Activated CD8-positive, alpha-beta memory T cell treated with anti-CD3 and anti-CD28 coated beads for 36 hours (primary cell): ENCODE measurements at regions not wholly inside any gene's neighbourhood (a gene's known extent, or its start where the extent isn't known, plus 50 kb on each side); places are given as distances from the start of the nearest gene placed in this dataset.

Source experiments
- CTCF ChIA-PET: fragments of 350-600 bp; sonication (Branson Sonifier 250); formaldehyde crosslinking; loops from one replicate; lab custom pipeline; 2021; ENCODE audit warnings: antibody characterized with exemption; lab: Charles Lee
- POLR2A ChIA-PET: fragments of 350-600 bp; sonication (Branson Sonifier 250); formaldehyde crosslinking; loops from one replicate; lab custom pipeline; 2021; ENCODE audit warnings: antibody characterized with exemption; lab: Charles Lee

DNA sequence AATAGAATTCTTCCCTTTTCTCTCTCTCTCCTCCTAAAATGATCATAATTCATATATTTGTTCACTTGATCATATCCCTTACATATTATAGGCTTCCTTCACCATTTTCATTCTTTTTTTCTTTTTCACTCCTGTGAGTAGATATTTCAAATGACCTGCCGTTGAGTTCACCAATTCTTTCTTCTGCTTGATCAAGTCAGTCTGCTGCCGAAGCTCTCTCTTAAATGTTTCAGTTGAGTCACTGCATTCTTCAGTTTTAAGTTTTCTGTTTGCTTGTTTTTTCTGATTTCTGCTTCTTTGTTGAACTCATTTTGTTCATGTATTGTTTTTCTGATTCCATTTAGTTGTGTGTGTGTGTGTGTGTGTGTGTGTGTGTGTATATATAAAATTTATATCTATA lies 354.3 kb downstream of the GPAT3 start:
- POLR2A ChIA-PET, result no interaction called here
- CTCF ChIA-PET, result interaction anchor here (1.2 kb wide), 1 partner anchor 20 kb away, joined by 3 read pairs; no protein-coding TSS in a partner anchor

DNA sequence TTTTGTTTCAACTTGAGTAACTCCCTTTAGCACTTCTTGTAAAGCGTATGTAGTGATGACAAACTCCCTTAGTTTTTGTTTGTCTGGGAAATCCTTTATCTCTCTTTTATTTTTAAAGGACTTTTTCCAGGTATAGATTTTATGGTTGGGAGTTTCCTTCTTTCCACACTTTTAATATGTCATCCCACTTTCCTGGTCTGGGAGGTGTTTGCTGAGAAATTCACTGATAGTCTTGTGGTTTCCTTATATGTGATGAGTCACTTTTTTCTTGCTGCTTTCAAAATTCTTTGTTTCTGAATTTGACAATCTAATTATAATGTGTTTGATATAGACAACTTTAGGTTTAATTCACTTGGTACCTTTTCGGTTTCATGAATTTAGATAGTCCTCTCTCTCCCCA lies 353.9 kb downstream of the GPAT3 start:
- POLR2A ChIA-PET, result no interaction called here
- CTCF ChIA-PET, result no interaction called here

DNA sequence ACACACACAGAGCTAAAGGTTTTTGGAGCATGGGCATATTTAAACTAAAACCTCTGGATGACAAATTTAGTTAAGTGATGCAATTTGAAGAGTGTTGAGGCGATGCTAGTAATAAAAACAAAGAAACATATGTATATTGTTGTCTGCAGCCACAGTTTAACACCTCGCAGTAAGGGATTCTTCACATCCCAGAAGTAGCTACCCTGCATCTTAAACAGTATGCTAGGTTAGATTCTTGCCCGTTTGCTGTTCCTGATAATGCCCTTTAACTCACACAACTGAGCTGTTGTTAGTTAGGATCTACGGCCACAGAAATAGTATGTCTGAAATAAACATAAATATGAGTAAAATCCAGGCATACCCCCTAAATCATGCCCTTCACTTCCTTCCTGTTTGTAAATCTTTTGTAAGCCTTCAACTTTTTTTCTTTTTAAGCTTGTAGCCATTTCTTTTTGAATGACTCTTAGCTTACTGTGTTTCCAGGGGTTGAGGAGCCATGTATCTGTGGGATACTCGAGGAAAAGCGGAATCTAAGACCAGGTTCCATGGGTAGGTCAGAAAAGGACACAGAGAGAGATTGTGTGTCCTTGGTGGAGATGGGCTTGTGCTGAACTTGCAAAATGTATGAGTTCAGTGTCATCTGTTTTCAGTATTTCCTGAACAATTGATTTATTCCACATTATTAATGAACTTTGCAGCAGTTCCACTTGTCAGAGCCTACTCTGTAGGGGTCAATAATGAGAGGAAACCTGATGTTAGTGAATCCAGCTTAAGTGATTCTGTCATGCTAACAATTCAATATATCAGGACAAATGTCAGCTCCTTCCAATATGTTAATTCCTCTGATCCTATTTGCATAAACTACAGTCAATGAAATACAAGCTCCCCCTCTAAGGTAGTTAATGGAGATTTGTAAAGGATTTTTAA lies 349.6 kb downstream of the GPAT3 start:
- CTCF ChIA-PET, result no interaction called here
- POLR2A ChIA-PET, result no interaction called here

DNA sequence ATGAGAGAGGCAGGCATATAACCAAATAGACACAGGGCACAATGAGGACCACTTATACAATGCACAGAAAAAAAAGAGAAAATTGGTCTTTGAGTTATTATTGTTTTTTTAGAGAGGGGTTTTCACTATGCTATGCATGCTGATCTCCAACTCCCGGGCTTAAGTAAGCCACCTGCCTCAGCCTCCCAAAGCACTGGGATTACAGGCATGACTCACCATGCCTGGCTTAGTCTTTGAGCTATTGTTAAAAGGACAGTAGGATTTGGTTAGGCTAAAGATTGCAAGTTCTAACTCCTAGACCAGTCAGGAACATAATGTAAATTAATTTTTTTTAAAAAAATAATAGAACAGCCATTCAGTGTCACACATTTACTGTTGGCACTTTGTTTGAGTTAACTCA lies 340.1 kb downstream of the GPAT3 start:
- ChIA-PET POLR2A (no interaction called here), CTCF (no interaction called here)

DNA sequence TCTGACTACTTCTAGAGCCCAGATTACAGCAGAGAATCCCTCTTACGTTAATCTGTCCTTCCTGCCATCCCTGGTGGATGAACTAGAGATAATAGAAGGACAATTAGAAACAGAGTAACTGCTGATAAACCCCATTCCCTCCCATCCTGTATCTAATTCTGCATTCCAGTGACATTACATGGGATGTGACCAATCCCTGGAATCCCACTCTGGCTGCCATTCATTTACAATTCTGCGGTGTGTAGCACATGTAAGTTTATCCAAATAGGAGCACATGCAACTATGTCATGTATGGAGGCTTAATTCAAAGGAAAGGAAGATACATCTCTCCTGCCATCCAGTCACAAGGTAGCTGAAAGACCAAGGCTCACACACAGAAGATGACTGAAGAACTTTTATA lies 339.5 kb downstream of the GPAT3 start:
- POLR2A ChIA-PET, result no interaction called here
- CTCF ChIA-PET, result no interaction called here

DNA sequence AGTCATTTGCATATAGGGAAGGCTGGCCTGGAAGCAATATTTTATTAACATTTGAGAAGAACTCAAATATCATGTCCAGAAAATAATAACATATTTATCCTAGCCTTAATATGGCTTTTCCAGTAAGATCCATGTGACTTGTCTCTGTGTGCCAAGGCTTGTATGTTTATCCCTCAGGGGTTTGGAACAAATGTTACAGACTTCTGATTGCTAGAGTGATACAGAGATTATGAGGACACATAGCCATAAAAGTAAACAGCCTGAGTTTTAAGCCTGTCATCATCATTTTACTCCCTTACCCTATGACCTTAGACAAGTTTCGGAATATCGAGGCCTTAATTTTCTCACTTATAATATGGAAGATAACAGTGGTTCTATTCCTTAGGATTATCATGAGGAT lies 338.1 kb downstream of the GPAT3 start:
- ChIA-PET POLR2A (no interaction called here), CTCF (no interaction called here)

DNA sequence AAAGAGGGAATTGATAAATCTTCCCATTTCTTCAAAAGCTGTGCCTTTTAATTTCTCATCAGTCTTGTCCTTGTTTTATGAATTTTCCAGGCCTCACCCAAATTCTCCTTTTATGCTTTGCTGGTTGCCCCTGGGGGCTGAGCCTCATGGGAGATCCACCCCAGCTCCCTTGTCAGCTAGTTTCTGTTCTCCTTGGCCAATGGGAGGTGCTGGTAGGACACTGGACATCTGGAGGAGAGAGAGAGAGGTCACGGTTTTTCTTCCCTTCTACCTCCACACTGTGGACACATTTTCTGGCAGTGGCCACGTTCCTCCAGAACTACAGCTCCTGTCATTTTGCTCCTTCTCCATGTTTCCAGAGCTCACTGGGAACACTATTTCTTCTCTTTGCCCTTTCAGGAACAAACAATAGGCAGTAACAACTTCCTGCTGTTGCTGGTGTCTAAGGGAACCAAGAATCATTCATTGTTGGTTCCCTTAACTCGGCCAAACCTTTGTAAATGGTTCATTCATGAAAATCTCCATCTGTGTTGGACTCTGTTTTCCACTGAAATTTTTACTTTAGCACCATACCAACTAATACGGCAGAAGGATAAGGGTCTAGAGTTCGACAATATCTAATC lies 334.5 kb downstream of the GPAT3 start:
- CTCF ChIA-PET, result interaction anchor here (0.7 kb wide), 1 partner anchor 20 kb away, joined by 3 read pairs; no protein-coding TSS in a partner anchor
- POLR2A ChIA-PET, result no interaction called here

DNA sequence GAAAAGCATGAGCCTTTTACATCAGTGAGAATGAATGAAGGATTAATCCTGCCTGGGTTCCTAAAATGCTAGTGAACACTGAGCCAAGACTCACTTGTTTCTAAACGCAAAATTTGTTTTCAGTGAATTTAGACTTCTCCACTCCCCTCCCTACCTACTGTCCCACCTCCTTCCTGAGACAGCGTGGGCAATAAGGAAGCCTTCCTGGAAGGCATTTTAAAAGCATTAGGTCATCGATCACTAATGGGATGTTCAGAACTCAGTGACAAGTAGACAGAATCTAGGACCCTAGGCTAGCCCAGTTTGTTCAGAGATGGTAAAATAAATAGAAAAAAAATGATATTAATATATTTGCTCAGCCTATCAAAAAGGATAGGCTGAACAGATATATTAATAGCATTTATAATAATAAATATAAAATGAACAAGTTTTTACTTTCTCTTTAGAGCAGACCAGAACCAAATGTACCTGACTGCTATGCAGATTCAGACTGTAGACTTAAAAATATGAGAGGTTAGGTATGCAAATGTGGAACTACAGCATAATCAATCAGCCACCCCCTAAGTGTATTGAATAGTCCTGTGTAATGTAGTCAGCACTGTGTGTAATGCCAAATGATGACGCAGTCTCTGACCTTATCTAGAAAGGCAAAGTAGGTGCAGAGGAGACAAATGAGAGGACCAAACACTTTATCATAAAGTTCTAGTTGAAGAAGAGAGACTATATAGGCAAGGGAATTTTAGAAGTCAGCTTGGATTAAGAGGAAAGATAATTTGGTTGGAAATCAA lies 331.1 kb downstream of the GPAT3 start:
- ChIA-PET POLR2A (no interaction called here), CTCF (no interaction called here)

DNA sequence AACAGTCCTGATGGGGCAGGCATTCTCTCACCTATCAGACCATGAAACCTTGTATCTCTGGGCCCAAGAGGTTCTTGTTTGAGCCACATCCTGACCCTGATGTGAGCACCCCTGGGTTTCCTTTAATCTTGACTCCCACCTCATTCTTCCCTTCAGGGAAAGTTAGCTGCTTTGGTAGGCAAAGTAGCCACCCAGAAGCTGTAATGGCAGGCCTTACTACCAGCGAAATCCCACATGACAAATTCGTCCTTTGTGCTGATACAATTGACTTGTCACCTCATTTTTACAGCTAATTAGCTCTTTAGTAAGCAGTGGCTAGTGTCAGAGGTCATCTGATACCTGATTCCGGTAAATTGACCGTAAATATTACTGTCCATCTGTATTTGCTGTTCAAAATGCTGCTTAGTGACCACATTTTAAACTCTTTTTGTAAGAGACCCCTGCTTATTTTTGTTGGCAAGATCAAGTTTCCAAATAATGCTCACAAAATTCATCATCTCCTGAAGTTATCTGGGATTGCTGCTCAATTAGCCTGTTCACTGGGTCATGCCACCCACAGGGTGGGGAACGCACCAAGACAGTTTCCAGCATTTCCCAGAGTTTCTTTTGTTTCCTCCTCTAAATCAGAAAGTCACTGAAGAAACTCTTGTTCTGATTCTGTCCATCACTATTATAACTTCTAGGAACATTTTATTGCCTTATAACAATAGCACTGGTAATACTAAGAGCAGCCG lies 329.7 kb downstream of the GPAT3 start:
- POLR2A ChIA-PET, result no interaction called here
- CTCF ChIA-PET, result no interaction called here

DNA sequence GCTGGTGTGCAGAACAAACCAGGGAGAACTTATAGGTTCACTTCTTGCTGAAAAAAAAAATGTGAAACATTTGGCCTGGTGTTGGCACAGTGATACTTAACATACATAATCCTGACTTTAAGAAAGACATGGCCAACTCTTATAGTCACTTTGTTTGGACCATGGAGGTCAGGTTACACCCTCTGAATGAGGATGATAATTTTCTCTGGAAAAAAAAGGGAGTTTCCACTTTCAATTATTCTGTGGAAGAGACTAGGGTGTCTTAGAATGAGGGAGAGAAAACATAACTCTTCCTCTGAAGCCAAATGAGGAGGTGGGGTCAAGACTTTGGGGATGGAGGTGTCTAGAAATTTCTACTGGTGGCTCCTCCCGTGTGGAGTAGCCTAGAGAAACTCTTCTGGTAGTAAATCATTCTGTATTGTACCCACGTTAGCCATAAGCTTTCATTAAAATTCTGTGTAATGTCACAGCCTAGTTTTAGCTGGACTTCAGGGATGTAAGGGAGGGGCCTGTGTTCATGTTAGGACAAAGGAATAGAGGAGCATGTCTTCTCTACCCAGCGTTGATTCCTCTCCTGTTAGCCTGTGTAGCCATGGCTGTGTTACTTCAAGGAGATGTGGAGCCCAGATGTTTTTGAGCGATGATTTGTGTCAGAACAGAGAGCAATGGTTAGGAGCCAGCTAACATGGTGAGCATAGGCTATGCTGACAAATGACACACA lies 328.3 kb downstream of the GPAT3 start:
- ChIA-PET CTCF (no interaction called here), POLR2A (no interaction called here)

DNA sequence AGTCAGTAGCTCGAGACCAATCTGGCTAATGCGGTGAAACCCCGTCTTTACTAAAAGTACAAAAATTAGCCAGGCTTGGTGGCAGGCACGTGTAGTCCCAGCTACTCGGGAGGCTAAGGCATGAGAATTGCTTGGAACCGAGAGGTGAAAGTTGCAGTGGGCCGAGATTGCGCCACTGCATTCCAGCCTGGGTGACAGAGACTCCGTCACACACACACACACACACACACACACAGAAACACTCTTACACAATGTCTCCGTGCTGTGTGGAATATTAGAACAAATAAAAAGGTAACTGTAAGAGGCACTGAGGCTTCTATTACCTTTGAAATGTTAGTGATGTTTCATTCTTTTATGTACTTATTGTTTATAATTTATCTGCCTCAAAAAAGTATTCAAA lies 326.6 kb downstream of the GPAT3 start:
- ChIA-PET POLR2A (no interaction called here), CTCF (no interaction called here)

DNA sequence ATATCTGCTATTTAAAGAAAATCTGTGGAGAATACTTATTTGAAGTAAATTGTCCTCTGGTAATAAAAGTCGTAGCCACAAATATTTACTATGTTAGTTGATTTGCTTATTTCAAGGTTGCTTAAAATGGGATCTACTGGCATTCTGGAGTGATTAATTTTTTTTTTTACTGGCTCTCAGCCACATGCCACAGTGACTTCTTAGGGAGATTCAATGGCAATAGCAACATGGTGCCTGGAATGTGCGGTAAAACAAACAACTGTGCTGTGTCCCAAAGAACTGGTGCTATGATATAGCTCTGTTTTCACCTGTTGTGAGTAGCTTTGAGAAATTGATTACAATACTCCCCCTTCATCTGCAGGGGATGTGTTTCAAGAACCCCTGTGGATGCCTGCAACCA lies 324.3 kb downstream of the GPAT3 start:
- CTCF ChIA-PET, result no interaction called here
- POLR2A ChIA-PET, result no interaction called here

DNA sequence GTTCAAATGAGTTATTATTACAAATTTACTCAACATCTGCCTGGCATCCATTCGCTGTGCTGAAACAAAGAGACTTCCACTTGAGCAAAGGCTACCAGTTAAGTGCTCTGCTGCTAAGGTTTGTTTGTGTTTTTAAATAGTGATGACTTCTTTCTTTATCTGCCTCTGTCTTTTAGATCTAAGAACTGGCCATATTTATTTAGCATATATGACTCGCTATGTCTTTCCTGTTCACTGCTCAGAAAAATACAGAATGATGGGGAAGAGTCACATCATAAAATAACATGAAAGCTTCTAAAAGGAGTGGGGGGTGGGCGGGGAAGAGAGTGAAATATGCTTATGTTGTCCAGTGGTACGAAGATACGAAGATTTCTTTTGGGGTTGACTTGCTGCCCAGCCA lies 322.2 kb downstream of the GPAT3 start:
- POLR2A ChIA-PET, result no interaction called here
- CTCF ChIA-PET, result no interaction called here

DNA sequence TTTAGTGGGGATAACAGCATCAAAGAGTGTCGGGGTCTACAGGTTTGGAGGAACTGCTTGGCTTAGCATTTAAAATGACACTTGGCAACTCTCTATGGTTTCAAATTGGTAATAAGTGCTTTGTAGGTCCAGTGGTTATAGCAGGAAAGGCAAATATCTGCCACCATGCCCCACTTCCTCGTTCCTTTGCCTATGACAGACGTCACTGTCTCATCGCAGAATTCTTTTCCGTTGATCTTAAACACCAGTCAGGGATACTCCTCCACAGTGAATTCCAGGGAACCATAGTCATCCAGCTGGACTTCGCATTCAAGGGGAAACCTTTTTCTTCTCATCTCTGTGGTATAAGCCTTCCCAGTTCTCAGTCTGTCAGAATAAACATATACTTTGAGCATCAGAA lies 319.1 kb downstream of the GPAT3 start:
- POLR2A ChIA-PET, result no interaction called here
- CTCF ChIA-PET, result no interaction called here

DNA sequence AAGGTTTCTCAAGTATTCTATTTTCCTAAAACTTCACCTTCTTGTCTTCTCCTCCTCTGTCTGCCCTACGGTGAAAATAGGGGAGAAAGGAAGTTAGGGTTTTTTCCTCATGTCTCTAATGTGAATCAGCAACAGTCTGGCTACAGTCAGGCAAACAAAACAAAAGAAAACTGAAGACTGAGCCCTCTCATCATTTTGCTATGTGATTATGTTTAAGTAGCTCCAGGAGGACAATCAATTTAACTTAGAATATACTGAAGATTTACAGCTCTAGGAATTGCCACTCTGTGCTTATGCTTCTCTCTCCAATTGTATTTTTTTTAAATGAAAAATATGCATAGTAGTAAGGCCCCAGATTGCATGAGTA lies 316.2 kb downstream of the GPAT3 start:
- ChIA-PET CTCF (no interaction called here), POLR2A (no interaction called here)

DNA sequence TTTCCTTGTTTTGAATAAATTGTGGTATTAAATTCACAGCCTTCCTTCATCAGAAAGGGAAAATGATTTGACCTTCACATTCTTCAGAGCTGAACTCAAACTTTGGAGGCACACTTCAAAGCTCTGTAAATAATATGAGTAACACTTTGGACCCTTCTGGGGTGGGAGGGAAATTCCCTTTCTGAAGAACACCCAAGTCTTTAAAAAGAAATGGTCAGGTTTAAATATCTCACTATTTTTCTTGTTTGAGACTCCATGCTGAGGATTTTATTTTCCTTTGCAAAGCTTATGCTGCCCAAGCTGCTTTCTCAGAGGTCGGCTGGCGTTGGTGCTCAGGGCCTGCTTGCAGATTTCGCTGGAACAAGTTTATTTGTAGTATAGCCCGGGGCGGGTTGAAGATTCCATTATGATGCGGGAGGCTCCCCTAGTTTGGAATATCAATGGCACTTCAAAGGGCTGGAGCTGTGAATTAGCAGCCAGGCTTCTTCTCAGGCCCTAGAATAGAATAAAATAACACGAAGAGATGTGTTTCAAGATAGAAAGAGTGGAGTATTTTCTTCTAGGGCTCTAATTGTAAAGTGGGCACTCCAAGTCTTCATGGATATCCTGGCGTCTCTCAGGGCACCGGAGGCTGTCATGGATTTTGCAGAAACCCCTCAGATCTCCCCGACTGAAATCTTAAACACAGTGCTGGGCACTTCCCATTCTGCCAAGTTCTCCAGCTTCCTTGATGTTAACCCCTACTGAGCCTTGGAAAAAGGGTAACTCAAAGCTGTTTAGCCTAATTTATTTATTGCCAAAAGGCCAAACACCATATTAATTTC lies 315.6 kb downstream of the GPAT3 start:
- CTCF ChIA-PET, result no interaction called here
- POLR2A ChIA-PET, result no interaction called here

DNA sequence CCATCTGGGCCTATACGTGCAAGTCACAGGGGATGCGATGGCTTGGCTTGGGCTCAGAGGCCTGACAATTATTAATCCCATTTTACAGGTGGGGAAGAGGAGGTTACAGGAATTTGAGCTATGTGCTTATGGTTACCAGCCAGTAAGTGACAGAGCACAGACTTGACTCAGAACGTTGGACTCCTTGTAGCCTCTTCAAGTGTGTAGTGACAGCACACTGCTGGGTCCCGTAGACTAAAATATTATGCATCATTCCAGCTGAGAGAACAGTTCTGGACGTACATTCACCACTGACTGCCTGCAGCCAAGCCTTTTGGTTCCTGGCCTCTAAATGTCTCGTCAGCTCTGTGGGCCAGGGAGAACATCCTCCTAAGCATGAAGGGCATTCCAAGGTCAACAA lies 314.5 kb downstream of the GPAT3 start:
- ChIA-PET POLR2A (no interaction called here), CTCF (no interaction called here)

DNA sequence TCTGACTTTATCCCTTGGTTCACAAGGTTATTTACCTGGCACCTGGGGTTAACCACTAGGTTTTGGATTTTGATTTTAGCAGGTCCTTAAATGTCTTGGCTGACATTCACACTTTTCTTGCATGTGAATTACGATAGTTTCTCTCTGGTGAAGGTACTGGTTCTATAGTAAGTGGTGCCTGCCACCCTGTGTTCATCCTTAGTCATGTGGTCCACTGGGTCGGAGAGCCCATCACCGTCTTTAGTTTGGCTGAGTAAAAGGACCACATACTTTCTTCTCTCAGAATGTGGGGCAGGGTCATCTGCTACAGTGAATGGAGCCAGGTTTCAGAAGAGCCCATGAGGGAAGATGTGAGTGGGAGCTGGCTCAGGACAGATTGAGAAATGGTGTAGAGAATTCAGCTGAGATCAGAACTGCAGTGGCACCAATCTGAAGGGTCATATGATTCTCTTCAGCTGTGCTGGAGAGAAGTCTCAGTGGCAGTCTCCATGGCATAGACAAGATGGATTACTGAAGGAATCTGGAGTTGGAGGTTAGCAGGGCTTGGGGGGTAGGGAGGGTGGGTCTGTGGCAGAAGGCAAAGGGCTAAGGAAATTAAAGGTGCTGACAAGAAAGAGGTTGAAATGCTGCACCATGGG lies 310.4 kb downstream of the GPAT3 start:
- ChIA-PET POLR2A (no interaction called here), CTCF (no interaction called here)
